ENCODE measurements at regions not wholly inside any gene's neighbourhood (a gene's known extent, or its start where the extent isn't known, plus 50 kb on each side); places are given as distances from the start of the nearest gene placed in this dataset.

GRCh38 chr14:29126865-29127264 lies 360.3 kb downstream of the FOXG1 start:
- DNase-seq, result no peak

DNA sequence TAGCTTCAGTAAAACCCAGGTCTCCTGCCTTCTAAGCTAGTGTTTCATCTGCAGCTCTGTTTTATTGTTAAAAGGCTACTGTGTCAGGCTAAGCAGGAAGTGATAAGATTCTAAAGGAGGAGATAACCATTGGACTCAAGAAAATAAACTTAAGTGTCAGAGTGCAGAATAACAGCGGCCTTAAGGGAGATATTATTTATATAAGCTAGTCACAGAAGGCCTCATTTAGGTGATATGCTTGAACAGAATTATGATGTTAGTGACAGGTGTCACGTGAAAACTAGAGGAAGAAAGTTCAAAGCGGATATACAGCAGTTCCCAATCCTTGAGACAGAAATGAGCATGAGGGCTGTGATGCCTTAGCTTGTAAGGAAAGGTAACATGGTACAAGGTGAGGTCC lies 373.4 kb downstream of the FOXG1 start:
- no peak for DNase-seq

- no peak for DNase-seq
Measured at GRCh38 chr14:29144621-29145020, 378.0 kb downstream of the FOXG1 start.

- DNase-seq, result no peak
Measured at GRCh38 chr14:29148221-29148620, 381.6 kb downstream of the FOXG1 start.

- no peak for DNase-seq
Measured at GRCh38 chr14:29149798-29150197, 383.2 kb downstream of the FOXG1 start.

GRCh38 chr14:29150659-29151058 lies 384.1 kb downstream of the FOXG1 start:
- DNase-seq, result no peak

GRCh38 chr14:29156096-29156495 lies 389.5 kb downstream of the FOXG1 start:
- DNase-seq, result no peak

DNA sequence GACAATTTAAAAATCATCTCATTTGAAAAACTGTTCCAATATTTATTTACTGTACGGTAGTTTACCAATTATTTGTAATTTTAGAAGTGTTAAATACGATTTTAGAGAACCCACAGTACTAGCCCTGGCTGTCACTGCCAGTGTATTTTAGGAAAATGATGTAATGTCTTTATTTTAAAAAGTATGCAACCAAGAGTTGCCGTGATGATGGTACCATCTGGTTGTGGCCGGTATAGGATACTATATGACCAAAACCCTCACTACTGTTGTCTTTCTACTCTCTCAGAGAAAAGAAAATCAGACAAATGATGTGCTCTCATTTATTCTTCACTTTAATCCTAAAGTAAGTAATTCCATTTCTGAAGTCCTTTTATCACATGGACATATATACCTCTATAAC lies 395.0 kb downstream of the FOXG1 start:
- DNase-seq, result no peak

- no peak for DNase-seq
Measured at GRCh38 chr14:29163109-29163508, 396.5 kb downstream of the FOXG1 start.

DNA sequence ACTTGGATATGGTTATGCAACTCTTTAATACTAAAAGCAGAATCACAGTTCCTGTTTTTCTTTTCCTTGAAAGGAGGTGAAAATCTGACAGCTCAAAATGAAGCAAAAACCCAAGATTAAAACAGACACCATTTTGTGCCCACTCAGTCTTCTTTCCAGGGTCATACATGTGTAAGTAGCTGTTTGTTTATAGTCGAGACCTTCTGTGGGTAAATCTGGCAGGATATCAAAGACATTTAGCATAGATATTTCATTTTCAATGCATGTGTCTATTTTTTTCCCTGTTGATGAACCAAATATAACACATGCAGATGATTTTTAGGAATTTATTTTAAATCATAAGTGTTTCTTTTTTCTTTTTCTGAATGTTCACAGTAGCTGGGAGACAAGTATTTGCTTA lies 398.8 kb downstream of the FOXG1 start:
- no peak for DNase-seq

GRCh38 chr14:29166507-29166906 lies 399.9 kb downstream of the FOXG1 start:
- DNase-seq, result no peak

GRCh38 chr14:29168149-29168548 lies 401.6 kb downstream of the FOXG1 start:
- DNase-seq, result no peak

DNA sequence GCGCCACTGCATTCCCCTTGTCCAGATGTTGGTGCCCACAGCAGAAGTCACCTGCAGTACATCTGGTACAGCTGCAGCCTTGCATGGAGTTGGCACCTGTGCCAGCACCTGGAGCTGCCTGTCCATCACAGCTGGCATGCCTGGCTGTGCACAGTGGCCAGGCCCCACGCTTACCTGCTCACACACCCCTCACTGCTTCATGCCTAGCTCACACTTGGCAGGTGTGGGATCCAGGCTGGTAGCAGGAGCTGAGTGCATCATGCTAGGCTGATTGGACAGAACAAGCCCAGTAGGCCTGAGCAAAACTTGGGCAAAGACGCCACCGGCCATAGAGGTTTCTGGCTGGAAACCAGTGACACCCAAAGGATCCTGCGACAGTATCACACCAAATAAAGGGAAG lies 402.8 kb downstream of the FOXG1 start:
- DNase-seq, result no peak

DNA sequence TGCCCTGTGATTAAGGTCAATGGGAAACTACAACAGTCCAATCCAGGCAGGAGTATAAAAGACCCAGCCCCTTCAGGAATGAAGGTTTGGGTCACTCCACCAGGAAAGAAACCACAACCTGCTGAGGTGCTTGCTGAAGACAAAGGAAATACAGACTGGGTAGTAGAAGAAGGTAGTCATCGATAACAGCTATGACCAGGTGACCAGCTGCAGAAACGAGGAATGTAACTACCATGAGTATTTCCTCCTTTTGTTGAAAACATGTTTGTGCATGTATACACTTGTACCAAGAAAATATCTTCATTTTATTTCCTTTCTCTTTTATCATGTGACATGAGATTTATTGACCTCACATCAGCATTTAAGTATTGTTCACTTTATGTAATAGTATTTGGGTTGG lies 409.1 kb downstream of the FOXG1 start:
- no peak for DNase-seq

DNA sequence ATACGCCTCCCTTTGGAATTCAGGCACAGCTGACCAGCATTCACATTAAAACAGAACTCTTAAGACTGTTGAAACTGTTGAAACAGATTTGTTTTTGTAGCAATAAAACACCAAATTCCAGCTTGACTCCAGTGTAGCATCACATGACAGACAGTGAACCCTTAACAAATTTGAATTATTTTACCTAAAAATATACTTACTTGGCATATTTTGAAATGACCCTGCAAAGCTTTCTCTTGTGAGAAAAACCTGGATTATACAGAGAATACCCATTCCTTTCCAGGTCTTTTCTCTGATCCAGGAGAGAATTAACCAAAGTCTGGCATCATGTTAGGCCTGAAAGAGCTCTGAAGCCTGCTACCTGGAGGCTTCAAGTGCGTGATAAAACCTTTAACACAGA lies 410.3 kb downstream of the FOXG1 start:
- no peak for DNase-seq

GRCh38 chr14:29178971-29179370 lies 412.4 kb downstream of the FOXG1 start:
- DNase-seq, result no peak

DNA sequence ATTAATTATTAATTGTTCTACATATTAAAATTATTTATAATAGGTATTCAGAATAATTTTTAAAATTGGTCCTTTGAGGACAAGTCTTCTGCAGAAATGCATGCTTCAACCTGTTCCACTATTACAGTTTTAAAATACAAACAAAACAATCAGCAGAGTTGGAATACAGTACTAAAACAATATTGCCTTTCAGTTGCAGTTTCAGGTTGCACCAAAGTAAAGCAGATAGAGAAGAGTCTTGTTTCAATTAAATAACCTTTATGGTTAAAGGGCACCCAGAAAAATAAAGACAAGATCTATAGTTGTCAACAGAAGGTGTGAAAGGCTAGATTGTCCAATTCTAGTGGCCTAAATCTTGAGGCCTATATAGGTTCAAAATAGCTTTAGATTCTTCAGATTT lies 424.5 kb downstream of the FOXG1 start:
- DNase-seq, result no peak

GRCh38 chr14:29197557-29197956 lies 431.0 kb downstream of the FOXG1 start:
- no peak for DNase-seq

GRCh38 chr14:29205658-29206057 lies 439.1 kb downstream of the FOXG1 start:
- no peak for DNase-seq

GRCh38 chr14:29215853-29216252 lies 449.3 kb downstream of the FOXG1 start:
- DNase-seq, result no peak

- no peak for DNase-seq
Measured at GRCh38 chr14:29216268-29217232, 450.0 kb downstream of the FOXG1 start.

- no peak for DNase-seq
Measured at GRCh38 chr14:29217813-29218450, 451.3 kb downstream of the FOXG1 start.

DNA sequence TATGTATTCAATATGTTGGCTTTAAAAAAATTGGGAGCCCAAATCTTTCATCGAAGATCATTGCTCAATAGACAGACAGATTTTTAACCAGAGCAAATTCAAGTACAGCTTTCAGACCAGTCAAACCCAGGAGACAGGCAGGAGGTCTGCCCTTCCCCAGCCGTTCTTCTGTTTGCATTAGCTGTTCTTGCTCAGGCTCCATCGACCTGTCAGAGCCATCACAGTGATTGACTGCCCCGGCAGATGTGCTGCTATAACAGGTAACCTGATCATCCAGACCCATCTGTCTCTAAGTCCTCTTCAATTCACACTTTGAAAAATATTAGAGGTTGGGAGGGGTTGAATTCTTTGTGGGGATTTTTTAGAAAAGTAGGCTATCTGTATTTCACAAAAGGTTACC lies 453.5 kb downstream of the FOXG1 start:
- DNase-seq, result no peak

DNA sequence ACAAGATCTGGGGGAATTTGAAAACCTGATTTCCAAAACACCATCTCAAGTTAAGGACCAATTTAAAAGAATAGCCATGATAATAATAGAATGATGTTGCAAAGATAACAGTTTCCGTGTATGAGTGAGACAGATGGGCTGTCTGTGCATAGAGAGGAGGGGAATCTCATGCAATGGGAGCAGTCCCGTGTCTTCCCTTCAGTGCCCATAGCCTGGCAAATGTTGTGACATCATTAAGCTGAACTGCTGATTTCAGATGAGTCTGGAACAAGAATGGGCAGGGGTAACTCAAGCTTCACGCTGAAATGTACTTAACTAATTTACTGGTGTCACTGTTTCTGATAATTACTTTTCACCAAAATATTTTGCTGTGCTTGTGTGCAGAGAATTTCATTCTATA lies 454.0 kb downstream of the FOXG1 start:
- DNase-seq, result no peak
